ENCODE measurements at regions not wholly inside any gene's neighbourhood (a gene's known extent, or its start where the extent isn't known, plus 50 kb on each side); places are given as distances from the start of the nearest gene placed in this dataset.

DNA sequence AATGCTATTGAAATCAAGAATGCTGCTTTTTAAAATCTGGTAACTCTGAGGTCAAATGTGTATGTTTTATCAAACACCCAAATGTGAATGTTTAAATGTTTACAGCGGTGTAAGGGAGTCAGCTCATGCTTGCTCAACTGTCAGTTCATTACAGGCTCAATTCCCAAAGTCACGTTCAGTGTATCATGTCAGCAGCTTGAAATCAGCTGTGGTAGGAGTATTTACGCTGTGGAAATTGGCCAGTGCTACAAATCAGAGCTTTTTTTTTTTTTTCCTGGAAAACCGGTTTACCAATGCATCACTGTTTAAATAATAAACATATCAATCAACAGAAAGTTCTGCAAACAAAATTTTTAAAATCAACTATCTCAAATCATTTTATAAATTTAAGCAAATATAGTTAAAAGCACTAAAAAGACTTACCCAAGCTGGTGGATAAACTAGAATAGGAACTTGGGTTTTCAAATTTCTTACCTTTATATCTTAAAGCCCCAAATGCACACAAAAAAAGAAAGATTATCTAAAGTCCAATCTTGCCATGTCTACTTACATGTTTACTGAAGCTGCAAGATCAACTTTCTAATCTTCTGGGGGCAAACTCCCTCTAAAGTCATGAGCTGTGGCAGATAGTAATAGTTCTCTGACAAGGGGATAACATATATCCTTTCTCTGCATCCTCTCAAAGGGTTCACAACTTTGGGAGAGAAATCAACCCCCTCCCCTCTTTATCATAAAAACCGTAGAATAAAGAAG is 57.6 kb upstream of the GRAMD2B start (continued):
- TF ChIP-seq, protein P1, sequence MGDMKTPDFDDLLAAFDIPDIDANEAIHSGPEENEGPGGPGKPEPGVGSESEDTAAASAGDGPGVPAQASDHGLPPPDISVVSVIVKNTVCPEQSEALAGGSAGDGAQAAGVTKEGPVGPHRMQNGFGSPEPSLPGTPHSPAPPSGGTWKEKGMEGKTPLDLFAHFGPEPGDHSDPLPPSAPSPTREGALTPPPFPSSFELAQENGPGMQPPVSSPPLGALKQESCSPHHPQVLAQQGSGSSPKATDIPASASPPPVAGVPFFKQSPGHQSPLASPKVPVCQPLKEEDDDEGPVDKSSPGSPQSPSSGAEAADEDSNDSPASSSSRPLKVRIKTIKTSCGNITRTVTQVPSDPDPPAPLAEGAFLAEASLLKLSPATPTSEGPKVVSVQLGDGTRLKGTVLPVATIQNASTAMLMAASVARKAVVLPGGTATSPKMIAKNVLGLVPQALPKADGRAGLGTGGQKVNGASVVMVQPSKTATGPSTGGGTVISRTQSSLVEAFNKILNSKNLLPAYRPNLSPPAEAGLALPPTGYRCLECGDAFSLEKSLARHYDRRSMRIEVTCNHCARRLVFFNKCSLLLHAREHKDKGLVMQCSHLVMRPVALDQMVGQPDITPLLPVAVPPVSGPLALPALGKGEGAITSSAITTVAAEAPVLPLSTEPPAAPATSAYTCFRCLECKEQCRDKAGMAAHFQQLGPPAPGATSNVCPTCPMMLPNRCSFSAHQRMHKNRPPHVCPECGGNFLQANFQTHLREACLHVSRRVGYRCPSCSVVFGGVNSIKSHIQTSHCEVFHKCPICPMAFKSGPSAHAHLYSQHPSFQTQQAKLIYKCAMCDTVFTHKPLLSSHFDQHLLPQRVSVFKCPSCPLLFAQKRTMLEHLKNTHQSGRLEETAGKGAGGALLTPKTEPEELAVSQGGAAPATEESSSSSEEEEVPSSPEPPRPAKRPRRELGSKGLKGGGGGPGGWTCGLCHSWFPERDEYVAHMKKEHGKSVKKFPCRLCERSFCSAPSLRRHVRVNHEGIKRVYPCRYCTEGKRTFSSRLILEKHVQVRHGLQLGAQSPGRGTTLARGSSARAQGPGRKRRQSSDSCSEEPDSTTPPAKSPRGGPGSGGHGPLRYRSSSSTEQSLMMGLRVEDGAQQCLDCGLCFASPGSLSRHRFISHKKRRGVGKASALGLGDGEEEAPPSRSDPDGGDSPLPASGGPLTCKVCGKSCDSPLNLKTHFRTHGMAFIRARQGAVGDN (CRISPR knock-in tag; IDR thresholded peaks at IDR 0.05) = no peak
- TF ChIP-seq, protein P2, sequence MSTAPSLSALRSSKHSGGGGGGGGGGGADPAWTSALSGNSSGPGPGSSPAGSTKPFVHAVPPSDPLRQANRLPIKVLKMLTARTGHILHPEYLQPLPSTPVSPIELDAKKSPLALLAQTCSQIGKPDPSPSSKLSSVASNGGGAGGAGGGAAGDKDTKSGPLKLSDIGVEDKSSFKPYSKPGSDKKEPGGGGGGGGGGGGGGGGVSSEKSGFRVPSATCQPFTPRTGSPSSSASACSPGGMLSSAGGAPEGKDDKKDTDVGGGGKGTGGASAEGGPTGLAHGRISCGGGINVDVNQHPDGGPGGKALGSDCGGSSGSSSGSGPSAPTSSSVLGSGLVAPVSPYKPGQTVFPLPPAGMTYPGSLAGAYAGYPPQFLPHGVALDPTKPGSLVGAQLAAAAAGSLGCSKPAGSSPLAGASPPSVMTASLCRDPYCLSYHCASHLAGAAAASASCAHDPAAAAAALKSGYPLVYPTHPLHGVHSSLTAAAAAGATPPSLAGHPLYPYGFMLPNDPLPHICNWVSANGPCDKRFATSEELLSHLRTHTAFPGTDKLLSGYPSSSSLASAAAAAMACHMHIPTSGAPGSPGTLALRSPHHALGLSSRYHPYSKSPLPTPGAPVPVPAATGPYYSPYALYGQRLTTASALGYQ (CRISPR knock-in tag; IDR thresholded peaks at IDR 0.05) = 0 out of 2 replicates have a peak, but pooled peaks have one; percentile 15
- TF ChIP-seq, protein P3, sequence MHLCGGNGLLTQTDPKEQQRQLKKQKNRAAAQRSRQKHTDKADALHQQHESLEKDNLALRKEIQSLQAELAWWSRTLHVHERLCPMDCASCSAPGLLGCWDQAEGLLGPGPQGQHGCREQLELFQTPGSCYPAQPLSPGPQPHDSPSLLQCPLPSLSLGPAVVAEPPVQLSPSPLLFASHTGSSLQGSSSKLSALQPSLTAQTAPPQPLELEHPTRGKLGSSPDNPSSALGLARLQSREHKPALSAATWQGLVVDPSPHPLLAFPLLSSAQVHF (CRISPR knock-in tag; IDR thresholded peaks at IDR 0.05) = no peak
- TF ChIP-seq FOXK1 (CRISPR knock-in tag; IDR thresholded peaks at IDR 0.05; ENCODE audit: borderline replicate concordance, low read depth) = peak; percentile 44; the same call in 1 of the 2 replicates
- peak; percentile 78; the same call in 1 of the 2 replicates for TF ChIP-seq PITX1 (CRISPR knock-in tag; IDR thresholded peaks at IDR 0.05)
- peak in 1 of 2 experiments; percentile 15; a peak in 1 of 4 replicates for TF ChIP-seq EP300 (IDR thresholded peaks at IDR 0.05; ENCODE audit: low read depth in 2 of 2, low read length in 2 of 2)
- TF ChIP-seq EP300 (CRISPR knock-in tag; IDR thresholded peaks at IDR 0.05; ENCODE audit: borderline replicate concordance) = no peak
- TF ChIP-seq RARA (CRISPR knock-in tag; IDR thresholded peaks at IDR 0.05) = peak; percentile 15; the same call in 1 of the 2 replicates
- TF ChIP-seq, protein P4, sequence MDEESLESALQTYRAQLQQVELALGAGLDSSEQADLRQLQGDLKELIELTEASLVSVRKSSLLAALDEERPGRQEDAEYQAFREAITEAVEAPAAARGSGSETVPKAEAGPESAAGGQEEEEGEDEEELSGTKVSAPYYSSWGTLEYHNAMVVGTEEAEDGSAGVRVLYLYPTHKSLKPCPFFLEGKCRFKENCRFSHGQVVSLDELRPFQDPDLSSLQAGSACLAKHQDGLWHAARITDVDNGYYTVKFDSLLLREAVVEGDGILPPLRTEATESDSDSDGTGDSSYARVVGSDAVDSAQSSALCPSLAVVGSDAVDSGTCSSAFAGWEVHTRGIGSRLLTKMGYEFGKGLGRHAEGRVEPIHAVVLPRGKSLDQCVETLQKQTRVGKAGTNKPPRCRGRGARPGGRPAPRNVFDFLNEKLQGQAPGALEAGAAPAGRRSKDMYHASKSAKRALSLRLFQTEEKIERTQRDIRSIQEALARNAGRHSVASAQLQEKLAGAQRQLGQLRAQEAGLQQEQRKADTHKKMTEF (CRISPR knock-in tag; IDR thresholded peaks at IDR 0.05) = 0 out of 2 replicates have a peak, but pooled peaks have one; percentile 22
- peak; percentile 42; the same call in 1 of the 2 replicates for TF ChIP-seq CEBPG (CRISPR knock-in tag; IDR thresholded peaks at IDR 0.05)
- peak; percentile 23; the same call in 1 of the 2 replicates for TF ChIP-seq FOXP1 (IDR thresholded peaks at IDR 0.05)
- TF ChIP-seq FOXP1 (CRISPR knock-in tag; IDR thresholded peaks at IDR 0.05) = peak; percentile 77
- peak; percentile 11; the same call in 1 of the 2 replicates for TF ChIP-seq HMG20A (CRISPR knock-in tag; IDR thresholded peaks at IDR 0.05; ENCODE audit: borderline replicate concordance)
- TF ChIP-seq MEIS1 (CRISPR knock-in tag; IDR thresholded peaks at IDR 0.05; ENCODE audit: borderline replicate concordance) = no peak
- no peak for TF ChIP-seq MIXL1 (CRISPR knock-in tag; IDR thresholded peaks at IDR 0.05)
- TF ChIP-seq NCOA5 (CRISPR knock-in tag; IDR thresholded peaks at IDR 0.05) = no peak
- no peak for TF ChIP-seq ZNF160 (CRISPR knock-in tag; IDR thresholded peaks at IDR 0.05)
- peak; percentile 27; the same call in 1 of the 2 replicates for TF ChIP-seq CHD4 (IDR thresholded peaks at IDR 0.05; ENCODE audit: borderline replicate concordance, low read length)

Data from HepG2 (cell line).